T-helper 1 cell treated with Interleukin-12 subunit alpha and Interleukin-12 subunit beta and Interleukin-4 antibody, amounts not matched to agents 30 ng/mL and 1 ng/mL, for 36 hours (primary cell): ENCODE measurements at regions not wholly inside any gene's neighbourhood (a gene's known extent, or its start where the extent isn't known, plus 50 kb on each side); places are given as distances from the start of the nearest gene placed in this dataset.

Source experiments
- intact Hi-C: fragments of 100-400 bp; cut with micrococcal nuclease; formaldehyde crosslinking; loops from one replicate; pipeline ENCODE4 v1.15.1; 2024

DNA sequence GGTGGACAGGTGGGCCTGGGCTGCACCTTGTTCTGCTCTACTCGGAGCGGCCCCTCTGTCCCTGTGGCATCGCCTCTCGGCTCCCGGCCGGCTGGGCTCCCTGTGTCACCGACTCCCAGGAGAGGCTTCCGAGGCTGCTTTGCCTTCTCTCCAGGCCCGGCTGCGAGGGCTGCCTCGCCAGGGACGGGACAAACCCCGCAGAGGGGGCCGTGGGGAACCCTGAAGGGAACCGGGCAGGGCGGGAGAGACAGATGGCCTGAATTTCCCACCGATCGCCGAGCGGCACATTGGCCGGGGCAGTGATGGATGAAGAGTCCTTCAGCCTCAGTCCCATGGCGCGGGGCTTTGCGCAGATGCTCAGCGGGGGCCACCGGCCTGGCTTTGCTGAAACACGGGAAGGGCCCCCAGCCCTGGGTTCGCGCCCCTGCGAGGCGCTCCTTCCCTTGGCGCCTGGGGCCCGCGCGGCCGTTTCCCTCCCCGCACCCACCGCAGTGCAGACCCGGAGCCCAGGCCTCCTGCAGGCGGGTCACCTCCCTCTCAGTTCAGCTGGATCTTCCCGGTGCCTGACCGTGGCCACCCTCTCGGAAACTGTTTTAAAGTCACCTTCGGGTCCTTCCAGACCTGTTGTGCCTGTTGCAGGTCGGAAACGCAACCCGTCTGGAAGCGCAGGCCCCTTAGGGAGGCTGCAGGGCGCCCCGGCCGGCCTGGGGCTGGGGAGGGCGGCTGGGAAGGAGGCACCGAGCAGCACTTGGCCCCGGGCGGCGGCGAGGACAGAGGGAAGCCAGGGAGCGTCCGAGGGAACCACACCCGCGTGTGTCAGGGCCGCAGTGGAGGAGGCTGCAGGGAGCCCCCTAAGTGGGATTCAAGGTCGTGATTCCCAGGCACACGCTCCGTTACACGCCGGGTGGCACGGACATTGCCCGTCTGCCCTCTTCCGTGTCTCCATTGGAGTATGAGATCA lies 341.9 kb upstream of the SALL3 start:
- intact Hi-C loops, result no loop called here

DNA sequence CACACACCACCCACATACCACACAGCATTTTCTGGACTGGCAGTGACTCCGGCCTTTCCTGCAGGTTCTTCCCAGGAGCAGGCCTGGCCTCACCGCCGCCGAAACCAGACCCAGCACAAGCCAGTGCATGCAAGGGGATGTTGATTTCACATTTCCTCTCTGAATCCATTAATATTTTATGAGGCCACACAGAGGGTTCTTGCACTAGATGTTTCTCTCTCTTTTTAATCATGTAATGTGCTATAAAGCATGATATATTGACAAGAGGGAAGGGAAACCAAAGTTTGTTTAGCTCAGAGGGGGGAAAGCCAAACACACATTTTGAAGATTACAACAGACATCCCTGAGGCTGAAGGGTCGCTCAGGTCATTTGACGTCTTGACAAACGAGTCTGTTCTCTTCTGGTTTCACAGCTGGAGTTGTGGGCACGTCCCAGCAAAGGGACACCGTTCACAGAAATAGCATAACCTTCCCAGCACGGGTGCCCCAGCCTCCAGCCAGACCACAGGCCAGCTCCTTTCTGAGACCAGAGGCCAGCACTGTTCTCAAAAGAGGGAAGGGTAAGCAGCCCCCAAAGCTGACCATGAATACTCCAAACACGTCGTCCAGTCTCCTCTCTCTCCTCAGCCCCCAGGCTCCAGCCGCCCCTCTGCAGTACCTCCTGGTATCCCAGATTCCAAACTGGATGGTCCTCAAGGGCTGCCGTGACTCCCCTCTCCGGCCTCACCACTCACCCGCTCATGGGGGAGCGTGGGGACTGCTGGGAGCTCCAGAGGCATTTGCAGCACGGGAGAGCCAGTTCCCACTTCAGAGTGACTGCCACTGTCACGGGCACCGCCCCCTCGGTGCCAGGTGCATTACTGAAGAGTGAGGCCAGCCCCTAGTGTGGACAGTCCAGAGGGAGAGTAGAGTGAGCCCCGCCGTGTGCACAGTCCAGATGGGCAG lies 340.3 kb upstream of the SALL3 start:
- intact Hi-C loops, result no loop called here

DNA sequence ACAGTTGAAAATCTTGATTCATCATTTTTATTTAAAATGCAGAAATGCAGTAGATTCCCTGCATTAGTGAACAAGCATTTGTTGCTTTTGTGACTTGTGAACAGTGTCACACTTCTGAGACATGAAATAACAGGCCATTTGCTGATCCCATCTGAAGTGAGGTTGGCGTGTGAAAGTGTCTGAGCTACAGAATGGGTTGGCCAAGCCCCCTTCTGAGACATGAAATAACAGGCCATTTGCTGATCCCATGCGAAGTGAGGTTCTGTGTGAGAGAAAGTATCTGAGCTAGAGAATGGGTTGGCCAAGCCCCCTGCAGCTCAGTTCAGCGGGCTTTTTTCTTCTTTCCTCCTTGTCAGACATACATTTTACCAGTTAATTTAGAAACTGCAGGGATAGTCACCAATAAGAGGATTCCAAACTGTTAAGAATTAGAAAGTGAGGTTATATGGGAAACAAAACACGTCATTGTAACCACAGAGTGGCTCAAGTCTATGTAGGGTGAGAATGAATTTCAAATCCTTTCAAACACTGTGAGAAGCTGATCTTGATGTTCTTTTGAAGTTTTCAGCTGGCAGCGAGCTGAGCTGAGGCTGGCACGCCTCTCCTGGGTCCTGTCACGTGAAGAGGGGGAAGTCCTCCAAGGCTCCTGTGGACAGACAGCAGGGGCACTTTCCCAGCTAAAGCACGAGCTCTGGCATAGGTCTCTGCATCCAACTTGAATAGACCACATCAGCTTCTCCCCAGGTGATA lies 339.2 kb upstream of the SALL3 start:
- intact Hi-C loops, result no loop called here

DNA sequence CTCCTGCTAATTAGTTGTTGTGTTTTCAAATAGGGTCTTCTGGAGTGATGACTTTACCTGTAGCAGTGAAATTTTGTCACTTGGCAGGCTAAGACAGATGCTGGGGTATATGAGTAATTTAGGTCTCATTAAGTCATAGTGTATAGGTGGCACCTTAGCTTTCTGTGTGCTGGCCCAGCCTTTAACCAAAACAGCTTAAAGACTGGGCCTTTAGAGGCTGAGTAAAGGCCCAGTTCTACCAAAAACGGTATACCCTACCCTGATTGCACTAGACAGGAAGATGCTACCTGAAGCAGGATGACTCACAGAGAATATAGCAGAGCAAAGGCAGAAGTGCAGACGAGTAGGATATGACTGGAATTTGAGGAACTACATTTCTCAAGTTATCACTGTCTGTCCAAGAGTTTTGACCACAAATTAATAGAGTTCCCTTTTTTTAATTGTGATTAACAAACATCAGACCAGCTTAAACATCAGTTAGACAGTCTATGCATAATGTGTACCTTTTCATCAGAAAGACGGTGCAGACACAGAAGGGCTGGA lies 337.9 kb upstream of the SALL3 start:
- intact Hi-C loops, result no loop called here

DNA sequence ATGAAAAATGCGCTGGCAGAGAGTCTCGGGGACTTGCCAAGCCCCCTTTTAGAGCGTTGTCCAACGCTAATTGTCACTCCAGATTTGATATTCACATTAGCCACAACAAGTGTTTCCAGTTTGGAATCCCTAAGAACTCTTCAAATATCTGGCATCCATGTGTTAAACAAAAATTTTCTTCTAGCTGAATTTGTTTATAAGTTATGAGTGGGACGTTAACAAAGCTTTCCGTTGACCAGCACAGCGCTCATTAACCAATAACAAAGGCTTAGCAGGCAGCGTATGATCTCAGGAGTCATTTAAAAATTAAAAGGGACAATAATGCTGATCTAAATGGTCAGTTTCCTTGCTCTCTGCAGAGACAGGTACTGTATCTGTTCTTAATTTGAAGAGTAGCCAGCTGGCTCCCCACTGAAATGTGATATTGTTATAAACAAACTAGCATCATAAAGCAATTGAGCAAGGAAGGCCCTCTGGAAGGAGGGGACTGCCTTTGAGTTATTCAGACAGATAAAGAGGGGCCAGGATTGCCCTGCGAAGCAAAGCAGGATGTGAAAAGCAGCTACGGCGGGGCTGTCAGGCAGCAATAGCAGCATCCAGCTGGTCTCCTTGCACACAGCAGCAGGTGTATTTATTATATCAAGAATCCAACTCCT lies 337.2 kb upstream of the SALL3 start:
- intact Hi-C loops, result no loop called here

DNA sequence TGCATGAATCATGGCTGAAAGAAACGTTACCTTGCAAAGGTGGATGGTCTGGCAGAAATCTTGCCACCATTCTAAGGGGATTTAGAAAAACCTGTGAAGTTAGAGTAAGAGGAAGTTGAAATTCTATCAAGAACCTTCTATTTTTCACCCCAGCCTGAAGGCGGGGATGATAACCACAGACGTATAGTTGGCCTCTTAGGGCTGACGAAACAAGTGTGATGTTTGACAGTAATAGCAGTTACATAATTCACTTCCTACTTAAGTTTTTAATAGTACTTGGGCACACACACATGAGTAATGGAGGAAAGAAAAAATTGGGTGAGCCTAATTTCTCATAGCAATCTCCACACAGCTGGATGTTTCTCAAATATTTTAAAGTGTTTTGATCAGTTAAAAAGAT lies 336.6 kb upstream of the SALL3 start:
- intact Hi-C loops, result no loop called here

DNA sequence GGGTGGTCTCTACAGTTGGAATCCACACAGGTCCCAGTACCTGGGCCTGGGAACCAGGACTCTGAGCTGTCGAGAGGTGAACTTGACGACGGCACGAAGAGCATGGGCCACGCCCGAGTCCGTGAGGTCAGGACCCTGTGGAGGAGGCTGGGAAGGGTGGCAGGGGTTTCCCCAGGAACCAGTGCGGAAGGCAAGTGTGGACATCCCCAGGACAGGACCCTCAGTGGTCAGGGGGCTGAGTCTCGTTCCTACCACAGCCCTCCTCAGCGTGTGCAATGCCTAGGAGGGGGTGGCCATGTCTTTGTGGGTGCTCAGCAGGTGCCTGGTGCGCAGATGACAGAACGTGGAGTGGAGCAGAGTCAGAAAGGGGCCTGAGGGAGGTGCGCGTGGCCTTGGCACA lies 335.6 kb upstream of the SALL3 start:
- intact Hi-C loops, result no loop called here

DNA sequence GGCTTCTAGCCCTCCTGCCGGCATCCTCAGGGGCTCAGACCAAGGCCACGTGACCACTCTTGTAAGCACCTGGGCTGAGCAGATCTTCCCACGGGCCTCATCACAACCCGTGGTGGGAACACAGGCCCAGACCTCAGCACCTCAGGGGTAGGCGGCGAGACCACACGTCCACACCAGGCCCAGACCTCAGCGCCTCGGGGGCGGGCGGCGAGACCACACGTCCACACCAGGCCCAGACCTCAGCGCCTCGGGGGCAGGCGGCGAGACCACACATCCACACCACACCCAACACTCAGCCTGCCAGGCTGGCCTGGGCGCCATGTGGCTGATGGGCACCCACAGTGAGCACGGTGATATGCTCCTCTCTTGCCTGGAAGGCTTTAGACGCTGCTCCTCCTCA lies 334.4 kb upstream of the SALL3 start:
- intact Hi-C loops, result no loop called here

DNA sequence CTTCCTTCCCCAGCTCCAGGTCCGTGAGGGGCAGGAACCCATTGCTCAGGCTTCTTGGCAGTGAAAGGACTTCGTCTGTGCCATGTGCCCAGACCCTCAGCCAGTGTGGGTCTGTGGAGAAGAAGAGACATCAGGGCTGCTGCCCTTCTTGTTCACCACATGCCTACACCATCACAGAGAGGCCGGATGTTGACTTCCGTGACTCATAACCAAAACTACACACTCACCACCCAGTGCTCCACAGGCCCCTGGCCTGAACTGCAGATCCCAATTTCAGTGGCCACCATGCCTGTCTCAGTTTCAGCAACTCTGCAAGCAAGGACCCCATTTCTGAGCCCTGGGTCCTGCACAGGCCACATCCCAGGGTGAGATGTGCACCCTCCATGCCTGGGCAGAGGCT lies 332.6 kb upstream of the SALL3 start:
- intact Hi-C loops, result no loop called here

DNA sequence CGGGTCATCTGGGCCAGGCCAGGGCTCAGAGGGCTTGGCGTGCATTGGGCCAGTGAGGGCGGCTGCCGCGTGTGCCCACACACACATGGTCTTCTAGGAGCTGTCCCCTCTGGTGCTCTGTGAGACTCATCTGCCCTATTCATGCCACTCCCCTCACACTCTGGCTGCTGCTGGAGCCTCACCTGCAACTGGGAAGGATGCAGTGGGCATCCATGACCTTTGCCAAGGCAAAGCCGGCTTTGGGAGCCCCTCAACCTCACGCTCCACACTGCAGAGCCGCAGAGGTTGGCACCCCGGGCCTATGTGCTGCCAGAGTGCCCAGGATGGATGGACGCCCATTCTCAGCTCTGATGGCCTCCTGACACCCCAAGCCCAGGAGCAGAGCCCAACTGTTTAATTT lies 330.2 kb upstream of the SALL3 start:
- intact Hi-C loops, result no loop called here

DNA sequence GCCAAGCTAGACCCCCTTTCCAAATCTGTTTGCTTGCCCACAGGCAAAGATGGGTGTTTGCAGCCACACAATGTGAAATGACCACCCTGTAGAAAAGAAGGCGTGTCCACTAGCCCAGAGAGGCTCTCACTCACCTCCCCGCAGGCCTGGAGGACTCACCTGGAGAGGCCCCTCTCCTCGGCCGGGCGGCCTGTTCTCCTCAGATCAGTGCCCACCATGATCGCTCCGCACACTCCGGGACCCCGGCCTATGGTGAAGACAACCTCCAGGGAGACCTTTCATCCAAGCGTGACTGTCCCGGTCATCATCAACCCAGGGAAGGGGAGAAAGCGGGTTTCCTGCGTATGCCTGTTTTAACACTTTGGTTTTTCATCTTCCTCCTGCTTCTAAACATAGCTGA lies 328.7 kb upstream of the SALL3 start:
- intact Hi-C loops, result no loop called here

DNA sequence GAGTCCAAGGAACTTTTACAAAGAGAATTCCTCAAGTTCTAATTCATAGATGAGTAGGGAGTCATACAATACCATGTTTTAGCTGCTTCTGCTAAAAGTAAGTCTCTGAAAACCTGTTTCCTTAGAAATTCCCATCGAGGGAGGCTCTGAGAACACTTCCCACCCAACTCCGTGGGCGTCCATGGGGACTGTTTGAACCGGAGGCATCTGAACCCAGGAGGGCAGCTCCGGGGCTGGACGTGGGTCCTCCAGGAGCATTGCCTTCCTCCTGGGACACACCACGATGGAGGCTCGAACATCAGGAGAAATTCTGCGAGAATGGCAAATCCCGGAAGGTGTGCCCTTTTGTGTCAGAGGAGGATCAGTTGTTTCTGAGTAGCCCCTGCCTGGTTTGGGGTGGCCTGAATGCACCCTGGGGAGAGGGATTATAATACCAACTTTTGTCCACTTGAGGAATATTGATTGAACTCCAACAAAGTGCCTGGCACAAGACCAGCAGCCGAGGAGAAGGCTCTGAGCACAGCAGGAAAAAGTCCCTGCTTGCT lies 327.5 kb upstream of the SALL3 start:
- intact Hi-C loops, result no loop called here

DNA sequence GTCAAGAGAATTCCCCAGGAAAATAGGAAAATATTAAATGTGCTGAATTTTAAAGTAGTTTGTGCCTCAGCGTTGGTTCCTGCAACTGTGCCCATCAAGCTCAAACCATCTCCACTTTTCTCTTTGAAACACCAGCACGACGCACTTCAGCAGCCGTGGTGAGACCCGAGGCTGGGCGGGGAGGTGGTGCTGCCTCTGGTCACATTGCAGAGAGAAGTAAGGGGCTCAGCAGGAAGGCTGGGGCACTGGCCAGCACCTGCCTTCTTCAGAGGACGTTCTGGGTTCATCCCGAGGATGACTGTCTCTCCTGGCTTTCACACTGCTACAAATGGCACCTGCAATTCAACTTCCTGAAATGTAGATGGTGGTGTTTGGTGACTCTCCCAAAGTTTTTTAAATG lies 323.7 kb upstream of the SALL3 start:
- intact Hi-C loops, result no loop called here

DNA sequence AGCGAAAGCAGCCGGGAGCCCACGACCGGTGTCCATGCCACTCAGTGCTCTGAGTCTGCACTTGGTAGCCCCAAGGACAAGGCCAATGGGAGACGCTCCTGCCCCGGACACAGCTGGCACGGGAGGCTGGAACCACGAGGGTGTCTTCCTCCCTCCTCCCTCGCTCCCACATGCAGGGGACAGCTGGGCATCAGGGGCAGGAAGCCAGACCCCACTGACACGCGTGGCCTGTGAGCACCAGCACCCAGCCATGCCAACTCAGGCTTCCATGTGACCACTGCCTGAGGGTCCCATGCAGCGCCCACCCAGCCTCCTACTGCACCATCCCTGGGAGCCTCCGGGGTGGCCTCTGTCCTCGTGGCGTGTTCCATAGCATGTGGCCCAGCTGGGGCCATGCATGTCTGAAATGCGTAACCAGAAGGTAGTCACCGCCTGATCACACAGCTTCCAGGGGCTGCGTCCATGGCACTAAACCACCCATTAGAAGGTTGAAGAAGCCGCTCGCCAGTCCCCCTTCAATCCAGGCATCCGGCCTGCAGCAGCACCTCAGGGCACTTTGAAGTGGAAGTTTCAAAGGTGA lies 323.2 kb upstream of the SALL3 start:
- intact Hi-C loops, result no loop called here

DNA sequence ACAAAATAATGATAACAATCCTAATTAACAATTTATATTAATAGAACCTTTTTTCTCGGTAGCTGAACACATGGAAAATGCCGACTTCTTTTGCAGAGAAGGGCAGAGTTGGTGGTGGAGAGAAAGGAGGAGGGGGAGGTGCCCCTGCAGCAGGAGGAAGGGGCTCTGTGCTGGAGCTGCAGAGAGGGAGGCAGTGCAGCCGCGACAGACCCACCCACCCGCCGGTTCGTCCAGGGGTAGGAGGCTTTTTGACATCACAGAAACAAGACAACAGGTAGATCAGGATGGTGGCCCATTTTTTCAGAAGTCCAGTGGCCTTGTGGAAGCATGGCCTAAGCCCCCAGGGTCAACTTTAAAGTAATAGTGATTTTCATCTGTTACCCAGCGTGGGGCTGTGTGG lies 321.1 kb upstream of the SALL3 start:
- intact Hi-C loops, result no loop called here

DNA sequence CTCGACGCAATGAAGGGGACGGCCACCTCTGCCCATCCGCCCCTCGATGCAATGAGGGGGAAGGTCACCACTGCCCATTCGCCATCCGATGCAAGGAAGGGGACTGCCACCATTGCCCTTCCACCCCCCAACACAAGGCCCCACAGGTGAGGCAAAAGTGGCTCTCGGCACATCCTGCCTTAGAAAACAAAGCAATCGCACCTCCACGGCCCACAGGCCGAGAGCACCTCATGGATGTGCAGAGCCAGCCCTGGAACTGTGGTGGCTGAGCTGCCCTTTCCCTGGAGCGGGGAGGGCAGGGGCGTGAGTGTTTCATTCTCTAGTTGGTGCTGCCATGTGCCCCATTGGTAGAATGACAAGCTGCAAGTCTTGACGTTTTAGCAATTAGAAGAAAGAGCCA lies 320.6 kb upstream of the SALL3 start:
- intact Hi-C loops, result no loop called here

DNA sequence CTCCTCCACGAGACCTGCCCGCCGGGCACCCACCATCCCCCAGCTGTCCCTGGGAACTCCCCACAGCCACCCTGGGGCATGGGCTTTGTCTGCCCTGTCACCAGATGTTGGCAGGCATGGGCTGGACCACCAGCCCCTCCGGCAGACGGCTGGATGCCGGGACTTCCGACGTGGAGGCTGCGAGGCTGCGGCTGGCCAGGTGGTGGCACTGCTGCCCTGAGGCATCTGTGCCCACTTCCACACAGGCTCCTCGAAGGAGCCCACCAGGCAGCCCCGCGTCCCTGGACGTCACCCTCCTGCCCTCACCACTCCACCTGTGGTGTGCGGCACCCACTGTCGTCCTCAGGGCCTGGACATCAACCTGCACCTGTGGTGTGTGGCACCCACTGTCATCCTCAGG lies 319.9 kb upstream of the SALL3 start:
- intact Hi-C loops, result no loop called here

DNA sequence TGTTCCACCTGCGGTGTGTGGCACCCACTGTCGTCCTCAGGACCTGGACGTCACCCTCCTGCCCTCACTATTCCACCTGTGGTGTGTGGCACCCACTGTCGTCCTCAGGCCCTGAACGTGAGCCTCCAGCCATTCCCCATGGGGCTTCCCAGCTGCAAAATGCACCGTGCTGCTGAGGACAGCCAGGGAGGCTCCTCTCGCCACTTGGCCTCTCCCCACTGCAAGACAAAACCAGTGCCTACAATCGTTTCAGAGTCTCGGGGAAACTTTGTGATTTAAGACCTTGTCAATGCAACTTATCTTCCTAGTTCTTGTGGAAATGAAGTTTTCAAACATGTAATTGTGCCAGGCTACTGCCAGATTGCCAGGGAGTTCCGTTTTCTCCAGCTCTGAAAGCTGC lies 319.3 kb upstream of the SALL3 start:
- intact Hi-C loops, result no loop called here

DNA sequence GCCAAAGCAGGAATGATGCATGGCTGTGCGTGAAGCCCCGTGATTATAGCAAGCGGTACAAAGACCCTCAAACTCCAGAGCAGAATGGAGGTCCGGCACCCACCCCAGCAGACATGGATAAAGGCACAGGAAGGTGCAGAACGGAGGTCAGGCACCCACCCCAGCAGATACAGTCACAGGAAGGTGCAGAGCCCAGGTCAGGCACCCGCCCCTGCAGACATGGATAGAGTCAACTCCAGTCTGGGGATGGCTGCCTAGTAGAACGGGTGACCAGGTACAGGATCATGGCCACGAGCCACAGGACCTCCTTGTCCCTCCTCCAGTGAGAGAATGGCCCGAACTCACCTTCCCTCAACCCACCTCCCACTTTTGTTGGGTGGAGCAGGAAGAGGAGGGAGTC lies 318.3 kb upstream of the SALL3 start:
- intact Hi-C loops, result no loop called here

DNA sequence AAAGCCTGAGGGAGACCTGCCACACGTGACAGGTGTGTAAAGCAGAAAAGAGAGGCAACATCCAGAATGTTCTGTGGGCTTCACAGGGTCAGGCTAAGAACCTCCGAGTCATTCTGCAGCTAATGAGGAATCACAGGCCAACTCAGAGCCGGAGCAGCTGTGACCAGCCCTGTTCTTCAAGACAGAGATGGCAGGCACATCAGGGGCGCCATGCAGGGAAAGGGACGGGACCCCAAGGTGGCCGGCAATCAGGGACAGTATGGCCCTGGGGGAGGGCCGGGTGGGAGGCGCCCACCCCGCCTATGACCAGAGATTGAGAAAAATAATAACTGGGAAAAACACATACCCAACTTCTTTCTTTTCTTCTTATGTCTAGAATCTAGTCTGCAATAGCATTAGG lies 316.7 kb upstream of the SALL3 start:
- intact Hi-C loops, result no loop called here
